Stomach (tissue), 8 donors: ENCODE measurements at regions not wholly inside any gene's neighbourhood (a gene's known extent, or its start where the extent isn't known, plus 50 kb on each side); places are given as distances from the start of the nearest gene placed in this dataset.

Experiments
- DNase-seq, 2 donors: peaks; one replicate each; pipeline versions ENCODE4 v3.0.0 to v3.0.0-alpha.2; 2013 to 2019
- H3K27ac ChIP-seq, 5 donors: fragments of 200-600 bp in 4 of 5; sonication (generic) in 4 of 5; one replicate each; pipeline ENCODE4 v1.5.1; 2013 to 2019; ENCODE audit warnings: mild to moderate bottlenecking in 1 of 5, moderate library complexity in 1 of 5
- H3K27me3 ChIP-seq, 3 donors: fragments of 200-600 bp; sonication (generic); one replicate each; pipeline ENCODE4 v1.5.1; 2017 to 2019; ENCODE audit warnings: mixed run types in 1 of 3
- H3K36me3 ChIP-seq, 4 donors: fragments of 200-600 bp; sonication (generic); 1 replicate in 3 of 4; 2 replicates in 1 of 4; pipeline ENCODE4 v1.5.1; 2016 to 2019
- H3K4me1 ChIP-seq, 4 donors: fragments of 200-600 bp; sonication (generic); one replicate each; pipeline ENCODE4 v1.5.1; 2016 to 2019
- H3K4me3 ChIP-seq, 4 donors: fragments of 200-600 bp; sonication (generic) in 3 of 4; one replicate each; pipeline ENCODE4 v1.5.1; 2016 to 2019; ENCODE audit warnings: mild to moderate bottlenecking in 1 of 4
- H3K9me3 ChIP-seq, 4 donors: fragments of 200-600 bp; sonication (generic); one replicate each; pipeline ENCODE4 v1.5.1; 2016 to 2019
- CTCF ChIP-seq, 7 experiments: fragments of 450-650 bp in 4 of 7; fragments of 200-600 bp in 3 of 7; sonication (generic) in 3 of 7; IDR thresholded peaks; one replicate each; pipeline ENCODE4 v1.5.1; 2016 to 2019; ENCODE audit warnings: antibody characterized with exemption in 7 of 7, control low read depth in 2 of 7, mild to moderate bottlenecking in 1 of 7
- EP300 ChIP-seq: sonication (generic); formaldehyde crosslinking; IDR thresholded peaks from one replicate; pipeline ENCODE4 v1.6.1; 2017; ENCODE audit warnings: antibody characterized with exemption
- POLR2A ChIP-seq, 4 donors: fragments of 450-650 bp; IDR thresholded peaks; one replicate each; pipeline ENCODE4 v1.6.1; 2016; ENCODE audit warnings: antibody characterized with exemption in 4 of 4, control low read depth in 2 of 4, mild to moderate bottlenecking in 1 of 4, moderate library complexity in 1 of 4
- POLR2AphosphoS5 ChIP-seq, 3 donors: sonication (generic); formaldehyde crosslinking; IDR thresholded peaks; one replicate each; pipeline ENCODE4 v1.6.1; 2016; ENCODE audit warnings: antibody characterized with exemption in 3 of 3
- WGBS, 5 donors: extraction: QIAGEN DNeasy Blood & Tissue Kit in 3 of 5; methylation state at CpG; one replicate each; pipeline versions ENCODE4 v1.1.5 to v1.1.7; 2013 to 2018; 5-methylcytosine and 5-hydroxymethylcytosine counted together
- intact Hi-C: fragments of 100-400 bp; cut with DNase I; formaldehyde crosslinking; loops from one replicate; pipeline ENCODE4 v1.15.1; 2023; ENCODE audit warnings: low total_unique reads
- donor health status: healthy with polysubstance abuse.
- donor health status: Bipolar disorder and iron deficiency.
- donor health status: healthy.

DNA sequence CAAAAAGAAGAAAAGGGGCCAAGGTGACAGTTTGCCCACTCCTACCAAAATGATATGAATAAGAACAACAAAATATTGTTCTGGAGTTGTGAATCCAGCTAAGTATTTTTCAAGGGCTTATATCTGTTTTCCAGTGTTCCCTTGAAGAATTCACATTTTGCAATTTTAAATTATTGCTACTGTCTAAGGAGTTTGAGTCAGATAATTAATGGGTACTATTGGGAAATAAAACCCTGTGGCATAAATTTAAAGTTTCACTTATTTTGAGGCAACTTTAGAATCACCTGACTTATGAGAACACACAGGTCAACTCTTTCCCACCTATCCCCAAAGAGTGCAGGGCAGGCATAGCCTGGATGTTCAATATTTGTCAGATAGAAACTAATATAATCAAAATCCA is 188.0 kb upstream of the GHR start:
- intact Hi-C loops = no loop called here
- TF ChIP-seq CTCF (IDR thresholded peaks at IDR 0.05) (no peak), POLR2AphosphoS5 (IDR thresholded peaks at IDR 0.05) (no peak), EP300 (no peak), POLR2A (IDR thresholded peaks at IDR 0.05) (no peak)
- no peak for DNase-seq

DNA sequence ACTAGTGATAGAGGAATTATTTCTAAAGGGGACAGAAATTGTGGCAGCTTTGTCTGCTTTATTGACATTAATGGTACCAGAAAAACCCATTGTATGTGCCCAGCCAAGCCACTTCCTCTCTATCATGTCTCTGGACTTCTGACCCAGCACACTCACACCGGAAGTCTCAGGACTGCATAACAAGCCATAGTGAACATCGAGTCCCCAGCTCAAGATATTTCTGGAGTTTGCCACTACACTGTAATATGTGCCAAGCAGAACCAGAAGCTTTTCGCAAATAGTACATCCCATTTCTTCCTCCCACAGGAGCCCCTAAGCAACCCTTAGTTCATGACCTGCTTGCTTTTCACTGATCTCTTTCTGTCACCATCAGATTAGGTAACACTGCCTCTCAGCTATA is 187.4 kb upstream of the GHR start:
- 80 to 92% (median 88%) methylated on average over 3 of the region's 3 CpGs for WGBS, 5 donors
- no peak for DNase-seq
- H3K27ac ChIP-seq = no peak overlapping the region
- H3K27me3 ChIP-seq = no peaks in the 10 kb centered on the region
- H3K36me3 ChIP-seq = no peaks in the 10 kb centered on the region
- H3K4me1 ChIP-seq = no peaks in the 10 kb centered on the region
- no peaks in the 10 kb centered on the region for H3K9me3 ChIP-seq
- TF ChIP-seq CTCF (IDR thresholded peaks at IDR 0.05) = no peak
- TF ChIP-seq POLR2AphosphoS5 (IDR thresholded peaks at IDR 0.05) = no peak
- no peak for TF ChIP-seq EP300
- TF ChIP-seq POLR2A (IDR thresholded peaks at IDR 0.05) = no peak
- H3K4me3 ChIP-seq = no peak overlapping the region
- intact Hi-C loops = no loop called here

More for the DNA sequence above, 188.0 kb upstream of the GHR start:
- H3K4me1 ChIP-seq = no peaks in the 10 kb centered on the region
- H3K4me3 ChIP-seq = no peak overlapping the region
- H3K27me3 ChIP-seq = no peaks in the 10 kb centered on the region
- no peak overlapping the region for H3K27ac ChIP-seq
- no peaks in the 10 kb centered on the region for H3K9me3 ChIP-seq
- H3K36me3 ChIP-seq = no peaks in the 10 kb centered on the region

DNA sequence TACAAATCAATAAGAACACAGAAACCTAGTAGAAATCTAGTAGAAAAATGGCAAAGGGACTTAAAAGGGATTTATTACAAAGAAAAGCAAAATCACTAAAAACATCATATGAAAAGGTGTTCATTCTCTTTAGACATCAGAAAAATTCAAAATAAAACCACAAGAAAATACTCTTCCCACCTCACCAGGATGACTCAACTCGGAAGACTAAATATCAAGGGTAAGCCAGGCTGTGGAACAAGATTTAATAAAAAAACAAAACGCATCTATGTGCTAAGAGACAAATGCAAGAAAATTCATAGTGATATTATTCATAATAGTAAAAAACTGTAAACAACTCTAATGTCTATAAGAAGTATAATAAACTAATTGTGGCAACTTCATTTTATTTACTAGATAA is 181.6 kb upstream of the GHR start:
- no peaks in the 10 kb centered on the region for H3K36me3 ChIP-seq
- H3K27me3 ChIP-seq = no peaks in the 10 kb centered on the region
- DNase-seq = no peak
- TF ChIP-seq POLR2AphosphoS5 (IDR thresholded peaks at IDR 0.05) (no peak), EP300 (no peak), CTCF (IDR thresholded peaks at IDR 0.05) (no peak), POLR2A (IDR thresholded peaks at IDR 0.05) (no peak)
- no peaks in the 10 kb centered on the region for H3K4me1 ChIP-seq
- no peak overlapping the region for H3K4me3 ChIP-seq
- no peak overlapping the region for H3K27ac ChIP-seq
- 79 to 88% (median 82%) methylated on average over 2 of the region's 2 CpGs for WGBS, 5 donors
- H3K9me3 ChIP-seq = no peaks in the 10 kb centered on the region
- intact Hi-C loops = no loop called here

GRCh38 chr5:42242210-42242609 is 181.0 kb upstream of the GHR start:
- Histone ChIP-seq H3K27ac (no peak overlapping the region), H3K4me3 (no peak overlapping the region), H3K36me3 (no peaks in the 10 kb centered on the region), H3K27me3 (no peaks in the 10 kb centered on the region), H3K4me1 (no peaks in the 10 kb centered on the region), H3K9me3 (no peaks in the 10 kb centered on the region)
- DNase-seq = no peak
- TF ChIP-seq POLR2AphosphoS5 (IDR thresholded peaks at IDR 0.05) = no peak
- no peak for TF ChIP-seq POLR2A (IDR thresholded peaks at IDR 0.05)
- TF ChIP-seq CTCF (IDR thresholded peaks at IDR 0.05) = no peak
- no peak for TF ChIP-seq EP300
- intact Hi-C loops = no loop called here
- WGBS, 5 donors = 41 to 68% (median 61%) methylated on average over 1 of the region's 1 CpG
